ENCODE measurements at regions not wholly inside any gene's neighbourhood (a gene's known extent, or its start where the extent isn't known, plus 50 kb on each side); places are given as distances from the start of the nearest gene placed in this dataset.
A peak's percentile ranks its signal among the peaks of the same experiment; 100 is the strongest.

DNA sequence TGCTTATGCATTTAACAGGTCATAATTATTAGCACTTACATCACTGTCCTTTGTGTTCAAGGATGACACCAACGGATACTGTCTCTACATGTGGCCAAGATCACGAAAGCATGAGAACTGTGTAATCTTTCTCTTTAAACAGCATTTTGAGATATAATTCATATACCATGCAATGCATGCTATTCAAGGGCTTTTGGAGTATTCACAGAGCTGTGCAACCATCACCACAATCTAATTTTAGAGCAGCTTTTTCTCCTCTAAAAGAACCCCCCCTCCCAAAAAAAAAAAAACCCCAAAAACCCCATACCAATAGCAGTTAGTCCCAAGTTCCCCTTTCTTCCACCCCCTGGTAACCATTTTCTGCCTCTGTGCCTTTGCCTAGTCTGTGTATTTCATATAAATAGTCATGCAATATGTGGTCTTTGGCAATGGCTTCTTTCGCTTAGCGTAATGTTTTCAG lies 60.6 kb downstream of the SPRING1 start:
- no peaks in the 10 kb centered on the region for H3K9me3 ChIP-seq
- H3K4me2 ChIP-seq, result no peak overlapping the region
- no peak overlapping the region for H3K27ac ChIP-seq
- no peak overlapping the region for H3K4me3 ChIP-seq
- peaks cover 9% of the 10 kb centered on the region for H3K4me1 ChIP-seq
- ATAC-seq, result no peak
- TF ChIP-seq GATA3 (IDR thresholded peaks at IDR 0.05; ENCODE audit: borderline replicate concordance) (no peak), POLR2AphosphoS2 (conservative IDR thresholded peaks at IDR 0.05; ENCODE audit: low read length) (no peak), BHLHE40 (IDR thresholded peaks at IDR 0.05; ENCODE audit: low read depth, low read length) (no peak), CEBPB (IDR thresholded peaks at IDR 0.05) (no peak), CBX2 (IDR thresholded peaks at IDR 0.05; ENCODE audit: borderline replicate concordance, low read depth) (no peak), JUNB (IDR thresholded peaks at IDR 0.05) (no peak)
- TF ChIP-seq, protein P1, sequence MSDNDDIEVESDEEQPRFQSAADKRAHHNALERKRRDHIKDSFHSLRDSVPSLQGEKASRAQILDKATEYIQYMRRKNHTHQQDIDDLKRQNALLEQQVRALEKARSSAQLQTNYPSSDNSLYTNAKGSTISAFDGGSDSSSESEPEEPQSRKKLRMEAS (IDR thresholded peaks at IDR 0.05), result no peak
- TF ChIP-seq, protein P2, sequence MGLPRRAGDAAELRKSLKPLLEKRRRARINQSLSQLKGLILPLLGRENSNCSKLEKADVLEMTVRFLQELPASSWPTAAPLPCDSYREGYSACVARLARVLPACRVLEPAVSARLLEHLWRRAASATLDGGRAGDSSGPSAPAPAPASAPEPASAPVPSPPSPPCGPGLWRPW (IDR thresholded peaks at IDR 0.05), result no peak
- POLR2A ChIA-PET, result no interaction called here
- WGBS (ENCODE audit: missing lambda C conversion rate), result 88% methylated on average over 4 of the region's 4 CpGs
- CTCF ChIA-PET, result interaction anchor here (0.7 to 2.0 kb wide), 3 partner anchors 11 to 536 kb away, joined by 3 to 4 read pairs (median 3); no protein-coding TSS in a partner anchor
- no peak for DNase-seq (ENCODE audit: low read depth in 1 of 2, low spot score in 1 of 2)
- no peak for FAIRE-seq

DNA sequence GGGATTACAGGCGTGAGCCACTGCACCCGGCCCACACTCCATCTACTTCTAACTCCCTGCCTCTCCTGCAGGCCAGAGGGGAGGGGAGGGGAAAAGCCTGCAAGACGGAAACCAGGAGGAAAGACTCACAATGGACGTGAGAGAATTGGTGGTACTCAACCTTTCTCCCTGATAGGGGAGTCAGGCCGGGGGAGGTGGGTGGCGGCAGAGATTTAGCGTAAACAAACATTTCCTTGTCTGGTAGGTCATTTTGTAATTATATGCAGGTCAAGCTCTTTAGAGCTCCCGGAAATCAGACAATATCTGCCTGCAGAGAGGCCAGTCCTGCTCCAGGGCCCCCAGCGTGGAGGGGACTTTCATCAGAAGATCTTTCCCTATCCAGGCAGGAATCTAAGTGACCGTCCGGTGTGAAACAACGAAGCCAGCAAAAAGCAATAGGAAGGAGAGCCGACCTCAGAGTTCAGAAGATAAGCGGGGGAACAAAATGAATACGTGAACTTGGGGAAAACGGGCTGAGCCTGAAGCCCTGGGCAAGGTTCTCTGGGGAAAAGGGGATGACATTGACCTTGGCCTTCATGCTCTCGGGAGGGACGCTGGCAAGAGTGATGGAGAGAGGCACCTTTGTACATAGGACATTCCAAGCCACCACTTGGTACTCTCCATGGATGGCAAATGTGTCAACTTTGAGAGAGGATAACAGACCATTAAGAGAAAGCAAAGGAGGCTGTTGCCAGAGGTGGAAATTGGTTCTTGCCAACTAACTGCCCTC lies 62.3 kb downstream of the SPRING1 start:
- ChIA-PET CTCF (interaction anchor here (1.4 to 2.1 kb wide), 3 partner anchors 13 to 138 kb away, joined by 3 to 4 read pairs (median 4); no protein-coding TSS in a partner anchor), POLR2A (no interaction called here)
- Histone ChIP-seq H3K27ac (peak overlapping the region; percentile 45 to 69), H3K4me2 (no peak overlapping the region), H3K4me3 (no peak overlapping the region), H3K9me3 (no peaks in the 10 kb centered on the region), H3K4me1 (peaks cover 9% of the 10 kb centered on the region)
- DNase-seq (ENCODE audit: low read depth in 1 of 2, low spot score in 1 of 2), result no peak
- 91% methylated on average over 18 of the region's 18 CpGs for WGBS (ENCODE audit: missing lambda C conversion rate)
- ATAC-seq, result no peak
- TF ChIP-seq MAFK (IDR thresholded peaks at IDR 0.05; ENCODE audit: partially characterized antibody), result no peak
- TF ChIP-seq BHLHE40 (IDR thresholded peaks at IDR 0.05; ENCODE audit: low read depth, low read length), result no peak
- no peak for TF ChIP-seq NPAS2 (CRISPR knock-in tag; IDR thresholded peaks at IDR 0.05; ENCODE audit: borderline replicate concordance)
- no peak for TF ChIP-seq CHD4 (IDR thresholded peaks at IDR 0.05; ENCODE audit: borderline replicate concordance)
- TF ChIP-seq, protein P3, sequence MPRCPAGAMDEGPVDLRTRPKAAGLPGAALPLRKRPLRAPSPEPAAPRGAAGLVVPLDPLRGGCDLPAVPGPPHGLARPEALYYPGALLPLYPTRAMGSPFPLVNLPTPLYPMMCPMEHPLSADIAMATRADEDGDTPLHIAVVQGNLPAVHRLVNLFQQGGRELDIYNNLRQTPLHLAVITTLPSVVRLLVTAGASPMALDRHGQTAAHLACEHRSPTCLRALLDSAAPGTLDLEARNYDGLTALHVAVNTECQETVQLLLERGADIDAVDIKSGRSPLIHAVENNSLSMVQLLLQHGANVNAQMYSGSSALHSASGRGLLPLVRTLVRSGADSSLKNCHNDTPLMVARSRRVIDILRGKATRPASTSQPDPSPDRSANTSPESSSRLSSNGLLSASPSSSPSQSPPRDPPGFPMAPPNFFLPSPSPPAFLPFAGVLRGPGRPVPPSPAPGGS (IDR thresholded peaks at IDR 0.05), result no peak
- no peak for FAIRE-seq

DNA sequence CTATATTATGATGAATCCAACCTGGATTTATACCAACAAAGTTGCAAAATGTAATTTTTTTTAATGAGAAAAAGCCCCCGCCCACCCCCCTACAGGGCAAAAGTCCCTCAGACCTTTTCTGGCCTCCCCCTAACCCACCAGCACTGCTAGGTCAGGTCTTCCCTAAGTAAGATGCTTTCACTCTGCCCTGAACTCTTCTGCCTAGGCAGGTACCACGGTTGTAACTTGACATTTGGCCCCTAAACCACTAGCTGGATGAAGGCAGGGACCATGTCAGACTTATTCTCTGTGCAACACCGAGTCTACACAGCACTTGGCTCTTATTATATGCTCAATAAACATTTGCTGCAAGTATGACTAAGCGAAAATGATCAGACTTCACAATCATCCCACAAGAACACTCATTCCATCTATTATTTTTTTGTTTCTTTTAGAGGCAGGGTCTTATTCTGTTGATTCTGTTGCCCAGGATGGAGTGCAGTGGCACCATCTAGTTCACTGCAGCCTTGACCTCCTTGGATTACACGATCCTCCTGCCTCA lies 63.2 kb downstream of the SPRING1 start:
- Histone ChIP-seq H3K9me3 (no peaks in the 10 kb centered on the region), H3K4me1 (peaks cover 9% of the 10 kb centered on the region), H3K4me2 (0 out of 3 replicates have a peak overlapping the region, but pooled peaks have one; percentile 20), H3K27ac (peak overlapping the region; percentile 45 to 69), H3K4me3 (no peak overlapping the region)
- POLR2A ChIA-PET, result no interaction called here
- ATAC-seq, result no peak; a peak in 1 of 6 replicates
- CTCF ChIA-PET, result interaction anchor here (0.5 to 2.8 kb wide), 7 partner anchors 19 to 398 kb away, joined by 3 to 10 read pairs (median 4); no protein-coding TSS in a partner anchor
- DNase-seq (ENCODE audit: low read depth in 1 of 2, low spot score in 1 of 2), result no peak
- no peak for FAIRE-seq
- TF ChIP-seq MAFK (IDR thresholded peaks at IDR 0.05; ENCODE audit: partially characterized antibody), result peak; percentile 79
- TF ChIP-seq SREBF2 (IDR thresholded peaks at IDR 0.05), result no peak
- TF ChIP-seq ESRRA (IDR thresholded peaks at IDR 0.05; ENCODE audit: borderline replicate concordance, low read length), result no peak
- TF ChIP-seq NFE2L2 (conservative IDR thresholded peaks at IDR 0.05; ENCODE audit: low read length), result peak; percentile 75
- TF ChIP-seq KDM1A (IDR thresholded peaks at IDR 0.05; ENCODE audit: low read depth), result no peak
- WGBS (ENCODE audit: missing lambda C conversion rate), result 63% methylated on average over 5 of the region's 5 CpGs

DNA sequence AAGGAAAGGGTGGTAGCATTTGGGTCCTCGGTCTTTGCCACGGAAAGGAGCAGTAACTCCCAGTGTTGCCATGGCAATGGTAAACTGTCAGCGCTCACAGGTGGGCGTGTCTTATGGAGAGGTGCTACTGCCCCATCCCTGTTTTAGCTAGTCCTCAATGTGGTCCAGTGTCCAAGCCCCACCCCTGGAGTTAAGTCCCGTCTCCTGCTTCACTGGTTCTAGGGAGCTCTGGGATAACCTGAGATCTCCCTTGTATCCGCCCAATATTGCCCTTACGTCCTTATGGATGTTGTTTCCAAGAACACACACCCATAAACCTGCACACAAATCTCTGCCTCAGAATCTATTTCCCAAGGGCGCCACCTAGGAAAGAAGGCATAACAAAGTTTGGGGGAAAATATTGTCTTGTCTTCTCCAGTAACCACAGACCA lies 64.2 kb downstream of the SPRING1 start:
- ATAC-seq, result peak in 1 of 2 experiments; percentile 71; a peak in 3 of 6 replicates
- DNase-seq (ENCODE audit: low read depth in 1 of 2, low spot score in 1 of 2), result peak in 1 of 2 experiments; percentile 54

More for the DNA sequence above, 64.2 kb downstream of the SPRING1 start:
- ChIA-PET POLR2A (no interaction called here), CTCF (interaction anchor here (0.7 to 2.8 kb wide), 18 partner anchors 9 to 408 kb away, joined by 3 to 10 read pairs (median 3); no protein-coding TSS in a partner anchor)
- TF ChIP-seq RNF2 (IDR thresholded peaks at IDR 0.05; ENCODE audit: borderline replicate concordance, low read depth), result no peak
- TF ChIP-seq RAD21 (conservative IDR thresholded peaks at IDR 0.05 in 1 of 2, IDR thresholded peaks at IDR 0.05 in 1 of 2), result peak; percentile 43 to 64; a peak in 4 of 5 replicates
- TF ChIP-seq, protein P4, sequence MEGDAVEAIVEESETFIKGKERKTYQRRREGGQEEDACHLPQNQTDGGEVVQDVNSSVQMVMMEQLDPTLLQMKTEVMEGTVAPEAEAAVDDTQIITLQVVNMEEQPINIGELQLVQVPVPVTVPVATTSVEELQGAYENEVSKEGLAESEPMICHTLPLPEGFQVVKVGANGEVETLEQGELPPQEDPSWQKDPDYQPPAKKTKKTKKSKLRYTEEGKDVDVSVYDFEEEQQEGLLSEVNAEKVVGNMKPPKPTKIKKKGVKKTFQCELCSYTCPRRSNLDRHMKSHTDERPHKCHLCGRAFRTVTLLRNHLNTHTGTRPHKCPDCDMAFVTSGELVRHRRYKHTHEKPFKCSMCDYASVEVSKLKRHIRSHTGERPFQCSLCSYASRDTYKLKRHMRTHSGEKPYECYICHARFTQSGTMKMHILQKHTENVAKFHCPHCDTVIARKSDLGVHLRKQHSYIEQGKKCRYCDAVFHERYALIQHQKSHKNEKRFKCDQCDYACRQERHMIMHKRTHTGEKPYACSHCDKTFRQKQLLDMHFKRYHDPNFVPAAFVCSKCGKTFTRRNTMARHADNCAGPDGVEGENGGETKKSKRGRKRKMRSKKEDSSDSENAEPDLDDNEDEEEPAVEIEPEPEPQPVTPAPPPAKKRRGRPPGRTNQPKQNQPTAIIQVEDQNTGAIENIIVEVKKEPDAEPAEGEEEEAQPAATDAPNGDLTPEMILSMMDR (IDR thresholded peaks at IDR 0.05), result peak; percentile 48
- TF ChIP-seq SMC3 (IDR thresholded peaks at IDR 0.05), result 0 out of 3 replicates have a peak, but pooled peaks have one; percentile 24
- 87% methylated on average over 8 of the region's 8 CpGs for WGBS (ENCODE audit: missing lambda C conversion rate)
- Histone ChIP-seq H3K4me3 (no peak overlapping the region), H3K4me2 (no peak overlapping the region), H3K27ac (no peak overlapping the region), H3K9me3 (no peaks in the 10 kb centered on the region), H3K4me1 (peaks cover 9% of the 10 kb centered on the region)
- no peak for FAIRE-seq
